DND-41 (cell line): ENCODE measurements at regions not wholly inside any gene's neighbourhood (a gene's known extent, or its start where the extent isn't known, plus 50 kb on each side); places are given as distances from the start of the nearest gene placed in this dataset.
"Not testable (repeated sequence)": the region's sequence is repeated elsewhere in the genome, so short reads cannot be mapped to it uniquely, and the experiment has no call there.

ENCODE experiments used
- ATAC-seq: fragments of 200-7000 bp; cut with Tn5 transposase; 3 replicates; pipeline ENCODE4 v1.9.1; 2021; ENCODE audit warnings: low read depth; ENCODE audit not compliant: insufficient read depth
- DNase-seq: peaks from one replicate; pipeline ENCODE4 v3.0.0-alpha.2; 2020
- H2AFZ ChIP-seq: 2 replicates; pipeline ENCODE4 v1.6.0; 2012; ENCODE audit warnings: low read depth, low read length
- H3K27ac ChIP-seq: 2 replicates; pipeline ENCODE4 v1.5.1; 2012; ENCODE audit warnings: low read length, inconsistent platforms
- H3K27me3 ChIP-seq: fragments of 200-600 bp; sonication (generic); 2 replicates; pipeline ENCODE4 v1.6.0; 2012; ENCODE audit warnings: low read length, mild to moderate bottlenecking, inconsistent platforms; ENCODE audit not compliant: insufficient read depth, poor library complexity
- H3K36me3 ChIP-seq: 2 replicates; pipeline ENCODE4 v1.5.1; 2012; ENCODE audit warnings: low read length, inconsistent platforms; ENCODE audit not compliant: insufficient read depth
- H3K4me1 ChIP-seq: 2 replicates; pipeline ENCODE4 v1.5.1; 2012; ENCODE audit warnings: mild to moderate bottlenecking, low read length; ENCODE audit not compliant: insufficient read depth
- H3K4me2 ChIP-seq: 2 replicates; pipeline ENCODE4 v1.6.0; 2012; ENCODE audit warnings: mild to moderate bottlenecking, moderate library complexity, low read length, inconsistent platforms; ENCODE audit not compliant: insufficient read depth
- H3K4me3 ChIP-seq, 2 experiments: fragments of 200-600 bp in 1 of 2; shearing (Covaris generic) in 1 of 2; 2 replicates each; pipeline ENCODE4 v1.5.1; 2012 to 2016; ENCODE audit warnings: inconsistent platforms in 2 of 2, low read length in 2 of 2, mild to moderate bottlenecking in 2 of 2, low read depth in 1 of 2, moderate library complexity in 1 of 2
- H3K79me2 ChIP-seq: 2 replicates; pipeline ENCODE4 v1.6.0; 2012; ENCODE audit warnings: low read length, inconsistent platforms; ENCODE audit not compliant: insufficient read depth
- H3K9ac ChIP-seq: 2 replicates; pipeline ENCODE4 v1.6.0; 2012; ENCODE audit warnings: low read depth, mild to moderate bottlenecking, inconsistent platforms, low read length, moderate library complexity
- H3K9me3 ChIP-seq: 2 replicates; pipeline ENCODE4 v1.5.1; 2012; ENCODE audit warnings: low read length, moderate library complexity, mild to moderate bottlenecking, inconsistent platforms; ENCODE audit not compliant: insufficient read depth, severe bottlenecking
- H4K20me1 ChIP-seq: 2 replicates; pipeline ENCODE4 v1.6.0; 2012; ENCODE audit warnings: low read length; ENCODE audit not compliant: insufficient read depth
- CTCF ChIP-seq: IDR thresholded peaks from 2 replicates; pipeline ENCODE4 v1.5.1; 2012; ENCODE audit warnings: borderline replicate concordance, low read length, moderate library complexity, mild to moderate bottlenecking; ENCODE audit not compliant: poor library complexity, severe bottlenecking; ENCODE audit errors: extremely low read depth
- EZH2 ChIP-seq: IDR thresholded peaks from 3 replicates; pipeline ENCODE4 v1.6.1; 2012; ENCODE audit warnings: borderline replicate concordance, low read depth, mild to moderate bottlenecking, moderate library complexity, low read length, inconsistent platforms; ENCODE audit not compliant: severe bottlenecking

- Histone ChIP-seq H4K20me1 (no peaks in the 10 kb centered on the region), H3K4me3 (no peak overlapping the region), H3K27me3 (no peaks in the 10 kb centered on the region), H3K79me2 (no peaks in the 10 kb centered on the region), H2AFZ (no peak overlapping the region), H3K9me3 (no peaks in the 10 kb centered on the region), H3K27ac (no peak overlapping the region), H3K4me2 (no peak overlapping the region), H3K9ac (no peak overlapping the region), H3K4me1 (no peaks in the 10 kb centered on the region), H3K36me3 (no peaks in the 10 kb centered on the region)
- ATAC-seq (no peak), DNase-seq (no peak)
- no peak for TF ChIP-seq CTCF
Observed at GRCh38 chr5:98179791-98180755, 593.4 kb upstream of the RGMB start.

GRCh38 chr5:98186128-98186527 is 587.3 kb upstream of the RGMB start:
- Histone ChIP-seq H3K9me3 (no peaks in the 10 kb centered on the region), H3K4me2 (no peak overlapping the region), H4K20me1 (no peaks in the 10 kb centered on the region), H3K79me2 (no peaks in the 10 kb centered on the region), H3K36me3 (no peaks in the 10 kb centered on the region), H2AFZ (no peak overlapping the region), H3K27me3 (no peaks in the 10 kb centered on the region), H3K4me3 (no peak overlapping the region), H3K4me1 (no peaks in the 10 kb centered on the region), H3K27ac (no peak overlapping the region), H3K9ac (no peak overlapping the region)
- no peak for DNase-seq
- no peak for TF ChIP-seq CTCF
- TF ChIP-seq EZH2, result no peak
- ATAC-seq, result no peak

- no peak overlapping the region for H2AFZ ChIP-seq
- no peak overlapping the region for H3K4me2 ChIP-seq
- H3K79me2 ChIP-seq, result no peaks in the 10 kb centered on the region
- H3K27ac ChIP-seq, result no peak overlapping the region
- no peaks in the 10 kb centered on the region for H3K9me3 ChIP-seq
- H3K9ac ChIP-seq, result no peak overlapping the region
- H3K36me3 ChIP-seq, result no peaks in the 10 kb centered on the region
- H3K27me3 ChIP-seq, result no peaks in the 10 kb centered on the region
- ATAC-seq (no peak), DNase-seq (no peak)
- no peak overlapping the region for H3K4me3 ChIP-seq
- TF ChIP-seq EZH2 (no peak), CTCF (no peak)
- no peaks in the 10 kb centered on the region for H3K4me1 ChIP-seq
- no peaks in the 10 kb centered on the region for H4K20me1 ChIP-seq
Observed at GRCh38 chr5:98187945-98188344, 585.5 kb upstream of the RGMB start.

- not testable (repeated sequence) for H3K79me2 ChIP-seq, ATAC-seq, H3K9ac ChIP-seq
Observed at GRCh38 chr5:98190344-98190743, 583.1 kb upstream of the RGMB start.

More at GRCh38 chr5:98190344-98190743, 583.1 kb upstream of the RGMB start:
- not testable (repeated sequence) for H3K4me2 ChIP-seq, DNase-seq, H3K4me1 ChIP-seq, H3K27me3 ChIP-seq, H3K27ac ChIP-seq, H4K20me1 ChIP-seq, H3K36me3 ChIP-seq, H3K4me3 ChIP-seq, H3K9me3 ChIP-seq, H2AFZ ChIP-seq
